Globus pallidus (tissue), 1 donor: ENCODE measurements at regions not wholly inside any gene's neighbourhood (a gene's known extent, or its start where the extent isn't known, plus 50 kb on each side); places are given as distances from the start of the nearest gene placed in this dataset.

Source experiments
- DNase-seq: peaks from one replicate; pipeline ENCODE4 v3.0.0-alpha.2; 2015; ENCODE audit warnings: low spot score

- no peak for DNase-seq
Measured at GRCh38 chr3:150090006-150090405, 119.3 kb upstream of the PFN2 start.

GRCh38 chr3:150084128-150084527 lies 113.4 kb upstream of the PFN2 start:
- no peak for DNase-seq

- no peak for DNase-seq
Measured at GRCh38 chr3:150083655-150084042, 113.0 kb upstream of the PFN2 start.

- no peak for DNase-seq
Measured at GRCh38 chr3:150082898-150083654, 112.4 kb upstream of the PFN2 start.

- no peak for DNase-seq
Measured at GRCh38 chr3:150081084-150081483, 110.4 kb upstream of the PFN2 start.

GRCh38 chr3:150080058-150080730 lies 109.5 kb upstream of the PFN2 start:
- no peak for DNase-seq

- DNase-seq, result no peak
Measured at GRCh38 chr3:150079029-150079739, 108.5 kb upstream of the PFN2 start.

- no peak for DNase-seq
Measured at GRCh38 chr3:150077581-150078247, 107.0 kb upstream of the PFN2 start.

GRCh38 chr3:150077107-150077506 lies 106.4 kb upstream of the PFN2 start:
- no peak for DNase-seq

- no peak for DNase-seq
Measured at GRCh38 chr3:150076443-150076842, 105.7 kb upstream of the PFN2 start.

GRCh38 chr3:150075417-150075865 lies 104.7 kb upstream of the PFN2 start:
- no peak for DNase-seq

- no peak for DNase-seq
Measured at GRCh38 chr3:150074697-150075416, 104.2 kb upstream of the PFN2 start.

GRCh38 chr3:150074277-150074676 lies 103.6 kb upstream of the PFN2 start:
- no peak for DNase-seq

- DNase-seq, result no peak
Measured at GRCh38 chr3:150073513-150073912, 102.8 kb upstream of the PFN2 start.

GRCh38 chr3:150073031-150073430 lies 102.3 kb upstream of the PFN2 start:
- DNase-seq, result no peak

- DNase-seq, result no peak
Measured at GRCh38 chr3:150072576-150072975, 101.9 kb upstream of the PFN2 start.

- DNase-seq, result no peak
Measured at GRCh38 chr3:150070271-150070670, 99.6 kb upstream of the PFN2 start.

GRCh38 chr3:150069633-150070032 lies 98.9 kb upstream of the PFN2 start:
- no peak for DNase-seq

- no peak for DNase-seq
Measured at GRCh38 chr3:150069154-150069527, 98.4 kb upstream of the PFN2 start.

- DNase-seq, result no peak
Measured at GRCh38 chr3:150068440-150069153, 97.9 kb upstream of the PFN2 start.

- no peak for DNase-seq
Measured at GRCh38 chr3:150067561-150067960, 96.9 kb upstream of the PFN2 start.
